SK-N-SH (cell line): ENCODE measurements at regions not wholly inside any gene's neighbourhood (a gene's known extent, or its start where the extent isn't known, plus 50 kb on each side); places are given as distances from the start of the nearest gene placed in this dataset.

ENCODE experiments used
- CTCF ChIA-PET: fragments of 300-600, 350-600 bp; formaldehyde crosslinking; extraction: SDS; loops from one replicate; lab custom pipeline; 2021; lab: Yijun Ruan, JAX
- POLR2A ChIA-PET: fragments of 350-600 bp; sonication (Branson Sonifier 250); formaldehyde crosslinking; extraction: SDS; loops from one replicate; lab custom pipeline; 2020; ENCODE audit warnings: antibody characterized with exemption, inconsistent platforms; lab: Yijun Ruan, JAX
- DNase-seq: peaks from one replicate; pipeline ENCODE4 v3.0.0; 2012
- H2AFZ ChIP-seq: fragments of 200-600 bp; sonication (generic); 2 replicates; pipeline ENCODE4 v1.8.1; 2016; ENCODE audit warnings: antibody characterized with exemption, mild to moderate bottlenecking, low read depth
- H3F3A ChIP-seq: fragments of 200-600 bp; sonication (generic); replicated peaks from 2 replicates; pipeline ENCODE3; 2016; ENCODE audit warnings: antibody characterized with exemption, mild to moderate bottlenecking; ENCODE audit not compliant: insufficient read depth
- H3K27ac ChIP-seq, 2 experiments: fragments of 200-500 bp in 1 of 2; fragments of 200-600 bp in 1 of 2; sonication (Bioruptor generic) in 1 of 2; sonication (generic), shearing (Covaris generic) in 1 of 2; 2 replicates each; pipeline versions ENCODE4 v1.5.1 to v1.6.1; 2014 to 2016; ENCODE audit warnings: low read depth in 2 of 2, inconsistent platforms in 1 of 2, low read length in 1 of 2, mild to moderate bottlenecking in 1 of 2, mixed read lengths in 1 of 2
- H3K27me3 ChIP-seq: fragments of 200-600 bp; sonication (generic), shearing (Covaris generic); 2 replicates; pipeline ENCODE4 v1.6.1; 2016; ENCODE audit warnings: mixed run types; ENCODE audit not compliant: insufficient read depth
- H3K36me3 ChIP-seq, 2 experiments: fragments of 200-500 bp in 1 of 2; fragments of 200-600 bp in 1 of 2; sonication (Bioruptor generic) in 1 of 2; sonication (generic) in 1 of 2; replicated peaks in 1 of 2; 2 replicates each; pipeline versions ENCODE3 to v1.5.1; 2014 to 2016; ENCODE audit warnings: low read length in 1 of 2, mild to moderate bottlenecking in 1 of 2; ENCODE audit not compliant: insufficient read depth in 2 of 2, control insufficient read depth in 1 of 2
- H3K4me1 ChIP-seq, 2 experiments: fragments of 200-500 bp in 1 of 2; fragments of 200-600 bp in 1 of 2; sonication (Bioruptor generic) in 1 of 2; sonication (generic), shearing (Covaris generic) in 1 of 2; 2 replicates each; pipeline versions ENCODE4 v1.5.1 to v1.6.1; 2014 to 2016; ENCODE audit warnings: low read depth in 1 of 2, low read length in 1 of 2, mixed run types in 1 of 2; ENCODE audit not compliant: insufficient read depth in 2 of 2, control insufficient read depth in 1 of 2
- H3K4me2 ChIP-seq: fragments of 200-600 bp; sonication (generic), shearing (Covaris generic); 2 replicates; pipeline ENCODE4 v1.6.1; 2017; ENCODE audit warnings: mixed run types
- H3K4me3 ChIP-seq, 2 experiments: fragments of 200-500 bp in 1 of 2; fragments of 200-600 bp in 1 of 2; sonication (Bioruptor generic) in 1 of 2; sonication (generic), shearing (Covaris generic) in 1 of 2; 2 replicates each; pipeline versions ENCODE4 v1.5.1 to v1.8.1; 2014 to 2016; ENCODE audit warnings: low read depth in 2 of 2, inconsistent platforms in 1 of 2, low read length in 1 of 2, mild to moderate bottlenecking in 1 of 2, mixed read lengths in 1 of 2, moderate library complexity in 1 of 2
- H3K79me2 ChIP-seq: fragments of 200-600 bp; sonication (generic); 2 replicates; pipeline ENCODE4 v1.8.1; 2017; ENCODE audit warnings: mild to moderate bottlenecking; ENCODE audit not compliant: insufficient read depth
- H3K9ac ChIP-seq: fragments of 200-600 bp; sonication (generic); 2 replicates; pipeline ENCODE4 v1.6.1; 2017; ENCODE audit warnings: mixed run types
- H3K9me2 ChIP-seq: fragments of 200-600 bp; sonication (generic); 2 replicates; pipeline ENCODE4 v1.6.1; 2017; ENCODE audit warnings: mixed run types
- H3K9me3 ChIP-seq: fragments of 200-600 bp; sonication (generic); 2 replicates; pipeline ENCODE4 v1.6.1; 2017; ENCODE audit warnings: mixed run types, mild to moderate bottlenecking, moderate library complexity
- H4K20me1 ChIP-seq: fragments of 200-600 bp; sonication (generic); 2 replicates; pipeline ENCODE4 v1.6.1; 2017; ENCODE audit warnings: mild to moderate bottlenecking, mixed run types; ENCODE audit not compliant: insufficient read depth
- ELF1 ChIP-seq: IDR thresholded peaks from 2 replicates; pipeline ENCODE4 v1.4.0; 2012
- EP300 ChIP-seq, 2 experiments: IDR thresholded peaks; 2 replicates each; pipeline versions ENCODE4 v1.4.0 to v1.6.1; 2012; ENCODE audit warnings: borderline replicate concordance in 1 of 2, low read depth in 1 of 2, low read length in 1 of 2
- EZH2phosphoT487 ChIP-seq: fragments of 200-600 bp; sonication (generic); IDR thresholded peaks from 2 replicates; pipeline ENCODE4 v1.6.1; 2017; ENCODE audit warnings: low read depth, mixed run types, mild to moderate bottlenecking, antibody characterized with exemption, moderate library complexity, borderline replicate concordance
- FOXJ3 ChIP-seq: sonication (generic); formaldehyde crosslinking; IDR thresholded peaks from 2 replicates; pipeline ENCODE4 v1.5.1; 2020; ENCODE audit warnings: mild to moderate bottlenecking, missing genetic modification reagents
- GABPA ChIP-seq: IDR thresholded peaks from 2 replicates; pipeline ENCODE4 v1.4.0; 2012; ENCODE audit warnings: low read depth, mild to moderate bottlenecking
- GATA2 ChIP-seq: sonication (generic); formaldehyde crosslinking; IDR thresholded peaks from 2 replicates; pipeline ENCODE4 v1.5.0; 2020; ENCODE audit warnings: mild to moderate bottlenecking, missing genetic modification reagents
- MEF2A ChIP-seq: IDR thresholded peaks from 2 replicates; pipeline ENCODE4 v1.4.0; 2012; ENCODE audit warnings: low read depth, borderline replicate concordance
- MXI1 ChIP-seq: IDR thresholded peaks from 2 replicates; pipeline ENCODE4 v1.6.1; 2012; ENCODE audit warnings: mild to moderate bottlenecking, low read depth, low read length, improper control_type of control experiment
- NRF1 ChIP-seq: IDR thresholded peaks from 2 replicates; pipeline ENCODE4 v1.6.1; 2012; ENCODE audit warnings: low read depth, mild to moderate bottlenecking, low read length
- RAD21 ChIP-seq: IDR thresholded peaks from 2 replicates; pipeline ENCODE4 v1.6.1; 2012; ENCODE audit warnings: mild to moderate bottlenecking, low read length
- RCOR1 ChIP-seq: fragments of 150-350 bp; IDR thresholded peaks from 2 replicates; pipeline ENCODE4 v1.6.1; 2017; ENCODE audit warnings: antibody characterized with exemption, low read length
- RFX5 ChIP-seq: IDR thresholded peaks from 2 replicates; pipeline ENCODE4 v1.6.1; 2012; ENCODE audit warnings: mild to moderate bottlenecking, improper control_type of control experiment, low read length
- RXRA ChIP-seq: IDR thresholded peaks from 2 replicates; pipeline ENCODE4 v1.4.0; 2012; ENCODE audit warnings: low read depth, mild to moderate bottlenecking, borderline replicate concordance
- SMC3 ChIP-seq: IDR thresholded peaks from 2 replicates; pipeline ENCODE4 v1.6.1; 2012; ENCODE audit warnings: low read depth, low read length, improper control_type of control experiment
- TEAD4 ChIP-seq: IDR thresholded peaks from 2 replicates; pipeline ENCODE4 v1.4.0; 2012; ENCODE audit warnings: mild to moderate bottlenecking, borderline replicate concordance; ENCODE audit not compliant: insufficient read depth
- YY1 ChIP-seq: IDR thresholded peaks from 2 replicates; pipeline ENCODE4 v1.4.0; 2012; ENCODE audit warnings: low read depth, mild to moderate bottlenecking
- WGBS: methylation state at CpG from one replicate; pipeline ENCODE4 v1.1.6; 2017; ENCODE audit warnings: low lambda C conversion rate; 5-methylcytosine and 5-hydroxymethylcytosine counted together
- TF ChIP-seq, protein P1 (sequence below): IDR thresholded peaks from 2 replicates; pipeline ENCODE4 v1.4.0; 2012; ENCODE audit warnings: low read depth, borderline replicate concordance
- TF ChIP-seq, protein P2 (sequence below): fragments of 200-600 bp; sonication (generic); IDR thresholded peaks from 2 replicates; pipeline ENCODE4 v1.6.1; 2017; ENCODE audit warnings: antibody characterized with exemption, mild to moderate bottlenecking, moderate library complexity
- TF ChIP-seq, protein P3 (sequence below): fragments of 150-350 bp; IDR thresholded peaks from 2 replicates; pipeline ENCODE4 v1.6.1; 2017; ENCODE audit warnings: antibody characterized with exemption, low read length, low read depth, borderline replicate concordance

GRCh38 chr21:16248705-16249104, 518.9 kb downstream of the USP25 start:
- CTCF ChIA-PET = no interaction called here
- H3K79me2 ChIP-seq = no peaks in the 10 kb centered on the region
- TF ChIP-seq RCOR1 = no peak
- no peak for TF ChIP-seq RFX5
- no peak for TF ChIP-seq MXI1
- TF ChIP-seq, protein P1, sequence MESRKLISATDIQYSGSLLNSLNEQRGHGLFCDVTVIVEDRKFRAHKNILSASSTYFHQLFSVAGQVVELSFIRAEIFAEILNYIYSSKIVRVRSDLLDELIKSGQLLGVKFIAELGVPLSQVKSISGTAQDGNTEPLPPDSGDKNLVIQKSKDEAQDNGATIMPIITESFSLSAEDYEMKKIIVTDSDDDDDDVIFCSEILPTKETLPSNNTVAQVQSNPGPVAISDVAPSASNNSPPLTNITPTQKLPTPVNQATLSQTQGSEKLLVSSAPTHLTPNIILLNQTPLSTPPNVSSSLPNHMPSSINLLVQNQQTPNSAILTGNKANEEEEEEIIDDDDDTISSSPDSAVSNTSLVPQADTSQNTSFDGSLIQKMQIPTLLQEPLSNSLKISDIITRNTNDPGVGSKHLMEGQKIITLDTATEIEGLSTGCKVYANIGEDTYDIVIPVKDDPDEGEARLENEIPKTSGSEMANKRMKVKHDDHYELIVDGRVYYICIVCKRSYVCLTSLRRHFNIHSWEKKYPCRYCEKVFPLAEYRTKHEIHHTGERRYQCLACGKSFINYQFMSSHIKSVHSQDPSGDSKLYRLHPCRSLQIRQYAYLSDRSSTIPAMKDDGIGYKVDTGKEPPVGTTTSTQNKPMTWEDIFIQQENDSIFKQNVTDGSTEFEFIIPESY = no peak
- TF ChIP-seq EZH2phosphoT487 = no peak
- TF ChIP-seq TEAD4 = no peak
- no peak for TF ChIP-seq SMC3
- TF ChIP-seq, protein P2, sequence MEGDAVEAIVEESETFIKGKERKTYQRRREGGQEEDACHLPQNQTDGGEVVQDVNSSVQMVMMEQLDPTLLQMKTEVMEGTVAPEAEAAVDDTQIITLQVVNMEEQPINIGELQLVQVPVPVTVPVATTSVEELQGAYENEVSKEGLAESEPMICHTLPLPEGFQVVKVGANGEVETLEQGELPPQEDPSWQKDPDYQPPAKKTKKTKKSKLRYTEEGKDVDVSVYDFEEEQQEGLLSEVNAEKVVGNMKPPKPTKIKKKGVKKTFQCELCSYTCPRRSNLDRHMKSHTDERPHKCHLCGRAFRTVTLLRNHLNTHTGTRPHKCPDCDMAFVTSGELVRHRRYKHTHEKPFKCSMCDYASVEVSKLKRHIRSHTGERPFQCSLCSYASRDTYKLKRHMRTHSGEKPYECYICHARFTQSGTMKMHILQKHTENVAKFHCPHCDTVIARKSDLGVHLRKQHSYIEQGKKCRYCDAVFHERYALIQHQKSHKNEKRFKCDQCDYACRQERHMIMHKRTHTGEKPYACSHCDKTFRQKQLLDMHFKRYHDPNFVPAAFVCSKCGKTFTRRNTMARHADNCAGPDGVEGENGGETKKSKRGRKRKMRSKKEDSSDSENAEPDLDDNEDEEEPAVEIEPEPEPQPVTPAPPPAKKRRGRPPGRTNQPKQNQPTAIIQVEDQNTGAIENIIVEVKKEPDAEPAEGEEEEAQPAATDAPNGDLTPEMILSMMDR = no peak
- TF ChIP-seq, protein P3, sequence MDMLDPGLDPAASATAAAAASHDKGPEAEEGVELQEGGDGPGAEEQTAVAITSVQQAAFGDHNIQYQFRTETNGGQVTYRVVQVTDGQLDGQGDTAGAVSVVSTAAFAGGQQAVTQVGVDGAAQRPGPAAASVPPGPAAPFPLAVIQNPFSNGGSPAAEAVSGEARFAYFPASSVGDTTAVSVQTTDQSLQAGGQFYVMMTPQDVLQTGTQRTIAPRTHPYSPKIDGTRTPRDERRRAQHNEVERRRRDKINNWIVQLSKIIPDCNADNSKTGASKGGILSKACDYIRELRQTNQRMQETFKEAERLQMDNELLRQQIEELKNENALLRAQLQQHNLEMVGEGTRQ = no peak
- TF ChIP-seq ELF1 = no peak
- TF ChIP-seq EP300 (IDR thresholded peaks at IDR 0.05; ENCODE audit: borderline replicate concordance in 1 of 2, low read depth in 1 of 2, low read length in 1 of 2) = no peak
- no peak for TF ChIP-seq MEF2A
- no peak for TF ChIP-seq NRF1
- no peak for TF ChIP-seq YY1
- no peak for TF ChIP-seq RAD21
- TF ChIP-seq FOXJ3 (CRISPR knock-in tag) = no peak
- no peak for TF ChIP-seq RXRA
- no peak for TF ChIP-seq GABPA
- no peak for TF ChIP-seq GATA2 (CRISPR knock-in tag)
- TF ChIP-seq, all 33 proteins: peak for 0
- Histone ChIP-seq H3F3A (no peaks in the 10 kb centered on the region), H3K4me2 (no peak overlapping the region), H3K4me3 (no peak overlapping the region), H3K9me2 (no peaks in the 10 kb centered on the region), H2AFZ (no peak overlapping the region), H3K9ac (no peak overlapping the region), H3K27me3 (no peaks in the 10 kb centered on the region), H4K20me1 (no peaks in the 10 kb centered on the region), H3K27ac (no peak overlapping the region), H3K4me1 (no peaks in the 10 kb centered on the region; a peak in 1 of 4 replicates), H3K9me3 (no peaks in the 10 kb centered on the region), H3K36me3 (no peaks in the 10 kb centered on the region)
- POLR2A ChIA-PET = no interaction called here
- DNase-seq = no peak
- whole genome bisulfite sequencing = 45% methylated on average over 3 of the region's 3 CpGs
